Astrocyte (in vitro differentiated cells and primary cell): ENCODE measurements at regions not wholly inside any gene's neighbourhood (a gene's known extent, or its start where the extent isn't known, plus 50 kb on each side); places are given as distances from the start of the nearest gene placed in this dataset.

ENCODE experiments used
- DNase-seq: peaks from one replicate; pipeline ENCODE4 v3.0.0-alpha.2; 2010; ENCODE audit warnings: low read depth
- FAIRE-seq: peaks from 2 replicates; lab custom pipeline; 2011; peaks lifted over from hg19 to GRCh38; lab: Jason Lieb, UNC
- H2AFZ ChIP-seq: 2 replicates; pipeline ENCODE4 v1.6.0; 2012; ENCODE audit warnings: low read depth, low read length, inconsistent platforms
- H3K27ac ChIP-seq: 2 replicates; pipeline ENCODE4 v1.5.1; 2011; ENCODE audit warnings: low read depth, low read length, inconsistent platforms
- H3K27me3 ChIP-seq: 2 replicates; pipeline ENCODE4 v1.6.0; 2011; ENCODE audit warnings: low read length, inconsistent platforms; ENCODE audit not compliant: insufficient read depth
- H3K36me3 ChIP-seq: 2 replicates; pipeline ENCODE4 v1.5.1; 2011; ENCODE audit warnings: low read length, inconsistent platforms; ENCODE audit not compliant: insufficient read depth
- H3K4me1 ChIP-seq: 2 replicates; pipeline ENCODE4 v1.5.1; 2011; ENCODE audit warnings: low read length, inconsistent platforms; ENCODE audit not compliant: insufficient read depth
- H3K4me2 ChIP-seq: 2 replicates; pipeline ENCODE4 v1.6.0; 2012; ENCODE audit warnings: low read length, inconsistent platforms
- H3K4me3 ChIP-seq: 2 replicates; pipeline ENCODE4 v1.5.1; 2011; ENCODE audit warnings: low read depth, mild to moderate bottlenecking, low read length, inconsistent platforms; ENCODE audit not compliant: insufficient read depth
- H3K79me2 ChIP-seq: 2 replicates; pipeline ENCODE4 v1.6.0; 2012; ENCODE audit warnings: mild to moderate bottlenecking, low read length, inconsistent platforms; ENCODE audit not compliant: insufficient read depth
- H3K9ac ChIP-seq: 2 replicates; pipeline ENCODE4 v1.6.0; 2012; ENCODE audit warnings: mild to moderate bottlenecking, low read length, inconsistent platforms
- H3K9me3 ChIP-seq: 2 replicates; pipeline ENCODE4 v1.5.1; 2012; ENCODE audit warnings: low read depth, mild to moderate bottlenecking, low read length, inconsistent platforms; ENCODE audit not compliant: insufficient read depth
- H4K20me1 ChIP-seq: 2 replicates; pipeline ENCODE4 v1.6.0; 2012; ENCODE audit warnings: low read length, inconsistent platforms; ENCODE audit not compliant: insufficient read depth
- H3K27ac Mint-ChIP-seq: one replicate; pipeline ENCODE4 v1.8.0; 2021; ENCODE audit warnings: mild to moderate bottlenecking, mixed read lengths; ENCODE audit not compliant: unreplicated experiment
- H3K27me3 Mint-ChIP-seq: one replicate; pipeline ENCODE4 v1.8.0; 2021; ENCODE audit warnings: low read depth, mixed read lengths; ENCODE audit not compliant: unreplicated experiment
- H3K36me3 Mint-ChIP-seq: one replicate; pipeline ENCODE4 v1.8.0; 2021; ENCODE audit warnings: low read depth, mixed read lengths; ENCODE audit not compliant: unreplicated experiment
- H3K4me1 Mint-ChIP-seq: one replicate; pipeline ENCODE4 v1.8.0; 2021; ENCODE audit warnings: low read depth, mixed read lengths; ENCODE audit not compliant: unreplicated experiment
- H3K4me3 Mint-ChIP-seq: one replicate; pipeline ENCODE4 v1.8.0; 2021; ENCODE audit warnings: mild to moderate bottlenecking, moderate library complexity, mixed read lengths; ENCODE audit not compliant: unreplicated experiment
- H3K9me3 Mint-ChIP-seq: one replicate; pipeline ENCODE4 v1.8.0; 2021; ENCODE audit warnings: mild to moderate bottlenecking, mixed read lengths; ENCODE audit not compliant: unreplicated experiment
- CTCF ChIP-seq: IDR thresholded peaks from 2 replicates; pipeline ENCODE4 v1.5.1; 2011; ENCODE audit warnings: low read depth, mild to moderate bottlenecking, inconsistent platforms, low read length, moderate library complexity; ENCODE audit not compliant: insufficient read depth
- EZH2 ChIP-seq: IDR thresholded peaks from 2 replicates; pipeline ENCODE4 v1.6.1; 2012; ENCODE audit warnings: mild to moderate bottlenecking, low read length, inconsistent platforms; ENCODE audit not compliant: insufficient read depth

GRCh38 chr9:106468431-106468830 lies 394.5 kb upstream of the ZNF462 start:
- Histone ChIP-seq H3K9me3 (no peaks in the 10 kb centered on the region), H2AFZ (no peak overlapping the region), H3K4me3 (no peak overlapping the region), H3K27ac (no peak overlapping the region), H3K4me1 (no peaks in the 10 kb centered on the region), H3K4me2 (no peak overlapping the region), H3K27me3 (no peaks in the 10 kb centered on the region), H4K20me1 (no peaks in the 10 kb centered on the region), H3K9ac (no peak overlapping the region), H3K79me2 (no peaks in the 10 kb centered on the region), H3K36me3 (no peaks in the 10 kb centered on the region)
- no peak overlapping the region for H3K4me3 Mint-ChIP-seq
- no peak overlapping the region for H3K27ac Mint-ChIP-seq
- FAIRE-seq (no peak), DNase-seq (no peak)
- TF ChIP-seq CTCF, result no peak
- TF ChIP-seq EZH2, result no peak
- no peaks in the 10 kb centered on the region for H3K27me3 Mint-ChIP-seq
- H3K9me3 Mint-ChIP-seq, result peaks cover 8% of the 10 kb centered on the region
- no peaks in the 10 kb centered on the region for H3K36me3 Mint-ChIP-seq
- H3K4me1 Mint-ChIP-seq, result peaks cover 10% of the 10 kb centered on the region

- Histone ChIP-seq H3K4me2 (no peak overlapping the region), H4K20me1 (no peaks in the 10 kb centered on the region), H3K9me3 (no peaks in the 10 kb centered on the region), H3K4me1 (no peaks in the 10 kb centered on the region), H3K79me2 (no peaks in the 10 kb centered on the region), H3K27ac (no peak overlapping the region), H3K9ac (no peak overlapping the region), H2AFZ (no peak overlapping the region), H3K27me3 (no peaks in the 10 kb centered on the region), H3K36me3 (no peaks in the 10 kb centered on the region), H3K4me3 (no peak overlapping the region)
- no peak for FAIRE-seq
- no peak for TF ChIP-seq CTCF
- no peak for TF ChIP-seq EZH2
- H3K4me1 Mint-ChIP-seq, result no peaks in the 10 kb centered on the region
- H3K27ac Mint-ChIP-seq, result no peak overlapping the region
- peaks cover 5% of the 10 kb centered on the region for H3K9me3 Mint-ChIP-seq
- H3K36me3 Mint-ChIP-seq, result peaks cover 2% of the 10 kb centered on the region
- DNase-seq, result no peak
- H3K4me3 Mint-ChIP-seq, result no peak overlapping the region
- no peaks in the 10 kb centered on the region for H3K27me3 Mint-ChIP-seq
These were observed 384.7 kb upstream of the ZNF462 start for GRCh38 chr9:106478312-106478711.

- no peak overlapping the region for H3K4me2 ChIP-seq
- Mint-ChIP-seq H3K4me1 (no peaks in the 10 kb centered on the region), H3K27ac (no peak overlapping the region), H3K4me3 (no peak overlapping the region), H3K36me3 (peaks cover 2% of the 10 kb centered on the region), H3K27me3 (no peaks in the 10 kb centered on the region), H3K9me3 (peaks cover 5% of the 10 kb centered on the region)
- H4K20me1 ChIP-seq, result no peaks in the 10 kb centered on the region
- no peak overlapping the region for H3K9ac ChIP-seq
- TF ChIP-seq EZH2 (no peak), CTCF (no peak)
- no peaks in the 10 kb centered on the region for H3K36me3 ChIP-seq
- no peaks in the 10 kb centered on the region for H3K27me3 ChIP-seq
- no peaks in the 10 kb centered on the region for H3K4me1 ChIP-seq
- H3K27ac ChIP-seq, result no peak overlapping the region
- no peak overlapping the region for H2AFZ ChIP-seq
- no peaks in the 10 kb centered on the region for H3K9me3 ChIP-seq
- DNase-seq, result no peak
- no peak for FAIRE-seq
- H3K79me2 ChIP-seq, result no peaks in the 10 kb centered on the region
- H3K4me3 ChIP-seq, result no peak overlapping the region
These were observed 384.2 kb upstream of the ZNF462 start for GRCh38 chr9:106478727-106479126.
